IMR-90 (cell line): ENCODE measurements at regions not wholly inside any gene's neighbourhood (a gene's known extent, or its start where the extent isn't known, plus 50 kb on each side); places are given as distances from the start of the nearest gene placed in this dataset.

Source experiments
- ATAC-seq: fragments of 200-7000 bp; cut with Tn5 transposase; 2 replicates; pipeline ENCODE4 v1.9.1; 2020; ENCODE audit warnings: low read depth, mild to moderate bottlenecking, moderate library complexity
- BruUV-seq: library from RNA; stranded (reverse); fragments of 400-500 nt; replicated peaks from 2 replicates; lab custom pipeline; 2021; lab: Mats Ljungman, UMichigan
- CTCF ChIA-PET: fragments of 300-600 bp; formaldehyde crosslinking; extraction: SDS; loops from one replicate; lab custom pipeline; 2021; ENCODE audit warnings: antibody characterized with exemption; lab: Yijun Ruan, JAX
- POLR2A ChIA-PET: fragments of 300-600 bp; sonication (Branson Sonifier 250); formaldehyde crosslinking; loops from one replicate; lab custom pipeline; 2022; ENCODE audit warnings: antibody characterized with exemption; ENCODE audit not compliant: unreplicated experiment; lab: Charles Lee
- DNase-seq: peaks from one replicate; pipeline ENCODE4 v3.0.0; 2013
- H2AFZ ChIP-seq: replicated peaks from 2 replicates; pipeline ENCODE3; 2013; ENCODE audit warnings: low read length, mild to moderate bottlenecking; ENCODE audit not compliant: poor library complexity
- H2AK5ac ChIP-seq: 2 replicates; pipeline ENCODE4 v1.6.1; 2013; ENCODE audit warnings: low read depth, low read length, inconsistent platforms
- H2AK9ac ChIP-seq: replicated peaks from 2 replicates; pipeline ENCODE3; 2013; ENCODE audit warnings: mild to moderate bottlenecking, low read depth, low read length, moderate library complexity; ENCODE audit not compliant: poor library complexity
- H2BK120ac ChIP-seq: 2 replicates; pipeline ENCODE4 v1.6.1; 2013; ENCODE audit warnings: low read depth, low read length, inconsistent platforms
- H2BK15ac ChIP-seq: 3 replicates; pipeline ENCODE4 v1.6.1; 2013; ENCODE audit warnings: low read depth, low read length, inconsistent platforms
- H2BK20ac ChIP-seq: 2 replicates; pipeline ENCODE4 v1.6.1; 2013; ENCODE audit warnings: low read depth, mild to moderate bottlenecking, inconsistent platforms, low read length, moderate library complexity
- H2BK5ac ChIP-seq: 2 replicates; pipeline ENCODE4 v1.6.1; 2013; ENCODE audit warnings: mild to moderate bottlenecking, low read depth, low read length, inconsistent platforms; ENCODE audit not compliant: poor library complexity, severe bottlenecking
- H3K14ac ChIP-seq: replicated peaks from 2 replicates; pipeline ENCODE4 v1.6.1; 2013; ENCODE audit warnings: low read depth, low read length, inconsistent platforms
- H3K18ac ChIP-seq: 2 replicates; pipeline ENCODE4 v1.6.1; 2013; ENCODE audit warnings: low read depth, low read length, control low read depth
- H3K23ac ChIP-seq: 2 replicates; pipeline ENCODE4 v1.6.1; 2013; ENCODE audit warnings: low read depth, low read length, inconsistent platforms
- H3K27ac ChIP-seq: 2 replicates; pipeline ENCODE4 v1.5.1; 2013; ENCODE audit warnings: mild to moderate bottlenecking, control low read depth, low read length; ENCODE audit not compliant: insufficient read depth
- H3K27me3 ChIP-seq: 2 replicates; pipeline ENCODE4 v1.6.1; 2013; ENCODE audit warnings: low read length; ENCODE audit not compliant: control insufficient read depth, insufficient read depth
- H3K36me3 ChIP-seq: 2 replicates; pipeline ENCODE4 v1.6.1; 2013; ENCODE audit warnings: low read length, mixed read lengths; ENCODE audit not compliant: control insufficient read depth, insufficient read depth
- H3K4ac ChIP-seq: 2 replicates; pipeline ENCODE4 v1.6.1; 2013; ENCODE audit warnings: low read depth, low read length, inconsistent platforms
- H3K4me1 ChIP-seq: 2 replicates; pipeline ENCODE4 v1.6.1; 2013; ENCODE audit warnings: low read length, mixed read lengths; ENCODE audit not compliant: control insufficient read depth, insufficient read depth
- H3K4me2 ChIP-seq: 2 replicates; pipeline ENCODE4 v1.6.1; 2013; ENCODE audit warnings: low read depth, mild to moderate bottlenecking, control low read depth, low read length, moderate library complexity
- H3K4me3 ChIP-seq: 2 replicates; pipeline ENCODE4 v1.5.1; 2013; ENCODE audit warnings: low read depth, mild to moderate bottlenecking, control low read depth, low read length, moderate library complexity; ENCODE audit not compliant: insufficient read depth
- H3K56ac ChIP-seq: 2 replicates; pipeline ENCODE4 v1.6.1; 2013; ENCODE audit warnings: low read length, inconsistent platforms; ENCODE audit not compliant: insufficient read depth; ENCODE audit errors: extremely low read depth
- H3K79me1 ChIP-seq, 2 experiments: 2 replicates each; pipeline ENCODE4 v1.6.1; 2013; ENCODE audit warnings: low read length in 2 of 2, inconsistent platforms in 1 of 2, low read depth in 1 of 2
- H3K9ac ChIP-seq: 2 replicates; pipeline ENCODE4 v1.6.1; 2013; ENCODE audit warnings: low read depth, low read length, control low read depth
- H3K9me1 ChIP-seq: 2 replicates; pipeline ENCODE4 v1.6.1; 2013; ENCODE audit warnings: low read length, inconsistent platforms; ENCODE audit not compliant: insufficient read depth
- H3K9me3 ChIP-seq: 2 replicates; pipeline ENCODE4 v1.6.1; 2013; ENCODE audit warnings: low read length; ENCODE audit not compliant: control insufficient read depth, insufficient read depth
- H4K20me1 ChIP-seq: 2 replicates; pipeline ENCODE4 v1.6.1; 2013; ENCODE audit warnings: low read length, inconsistent platforms; ENCODE audit not compliant: insufficient read depth
- H4K5ac ChIP-seq: 2 replicates; pipeline ENCODE4 v1.6.1; 2013; ENCODE audit warnings: mild to moderate bottlenecking, low read depth, low read length, control low read depth
- H4K8ac ChIP-seq, 2 experiments: 2 replicates each; pipeline ENCODE4 v1.6.1; 2013; ENCODE audit warnings: low read depth in 2 of 2, low read length in 2 of 2, control low read depth in 1 of 2, inconsistent platforms in 1 of 2
- H4K91ac ChIP-seq: 2 replicates; pipeline ENCODE4 v1.6.1; 2013; ENCODE audit warnings: low read depth, low read length, inconsistent platforms; ENCODE audit not compliant: insufficient read depth
- CEBPB ChIP-seq: IDR thresholded peaks from 2 replicates; pipeline ENCODE4 v1.6.1; 2012; ENCODE audit warnings: low read depth, low read length, improper control_type of control experiment
- ELK1 ChIP-seq: fragments of 150-350 bp; IDR thresholded peaks from 2 replicates; pipeline ENCODE4 v1.6.1; 2016; ENCODE audit warnings: low read depth, mild to moderate bottlenecking, low read length, moderate library complexity, borderline replicate concordance
- RCOR1 ChIP-seq: IDR thresholded peaks from 2 replicates; pipeline ENCODE4 v1.6.1; 2012; ENCODE audit warnings: mild to moderate bottlenecking, low read length, improper control_type of control experiment; ENCODE audit not compliant: insufficient replicate concordance
- SMC3 ChIP-seq: fragments of 150-350 bp; IDR thresholded peaks from 2 replicates; pipeline ENCODE4 v1.6.1; 2016; ENCODE audit warnings: low read depth, mild to moderate bottlenecking, antibody characterized with exemption, low read length, moderate library complexity
- WGBS, 2 experiments: methylation state at CpG; one replicate each; pipeline versions ENCODE4 v1.1.5 to v1.1.7; 2013; ENCODE audit warnings: missing lambda C conversion rate in 2 of 2; ENCODE audit not compliant: insufficient read length in 1 of 2; ENCODE audit errors: extremely low coverage in 2 of 2; 5-methylcytosine and 5-hydroxymethylcytosine counted together
- dilution Hi-C: fragments of 300-500 bp; cut with HindIII; formaldehyde crosslinking; loops from one replicate; pipeline ENCODE4 v1.14.3; 2018; ENCODE audit warnings: low sequenced_read_pairs; ENCODE audit not compliant: unreplicated experiment
- in situ Hi-C: fragments of 300-500 bp; cut with MboI; formaldehyde crosslinking; loops from 3 replicates; pipeline ENCODE4 v1.14.3; 2019; ENCODE audit warnings: low sequenced_read_pairs, inconsistent platforms, mixed read lengths
- intact Hi-C: fragments of 100-400 bp; cut with micrococcal nuclease; formaldehyde crosslinking; loops from 2 replicates; pipeline ENCODE4 v1.10.0; 2022
- TF ChIP-seq, protein P1 (sequence below): fragments of 150-350 bp; IDR thresholded peaks from 2 replicates; pipeline ENCODE4 v1.6.1; 2017; ENCODE audit warnings: mild to moderate bottlenecking, antibody characterized with exemption, low read length, low read depth

DNA sequence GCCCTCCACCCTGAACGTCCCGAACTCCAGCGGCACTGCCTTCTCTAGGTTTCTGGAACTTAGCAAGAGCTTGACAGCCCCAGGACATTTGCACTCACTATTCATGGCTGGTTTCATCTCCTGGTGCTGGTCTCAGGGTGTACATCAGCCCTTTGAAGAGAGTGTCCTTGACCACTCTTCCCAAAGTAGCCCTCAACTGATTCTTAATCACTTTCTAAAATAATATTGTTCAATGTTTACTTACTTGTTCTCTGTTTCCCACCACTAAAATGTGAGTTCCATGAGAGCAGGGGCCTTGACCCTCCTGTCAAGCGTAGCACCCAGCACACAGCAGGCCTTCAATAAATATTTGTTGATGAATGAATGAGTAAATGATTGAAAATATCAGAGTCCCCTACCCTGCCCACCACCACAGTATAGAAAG lies 262.5 kb downstream of the RHOU start:
- in situ Hi-C loops = no loop called here
- Histone ChIP-seq H3K56ac (no peak overlapping the region), H2AK5ac (no peak overlapping the region), H3K9ac (no peak overlapping the region), H3K27ac (no peak overlapping the region), H2AFZ (no peak overlapping the region), H3K36me3 (no peaks in the 10 kb centered on the region), H3K4me2 (no peak overlapping the region), H3K14ac (no peak overlapping the region), H3K4ac (no peak overlapping the region), H3K9me1 (no peaks in the 10 kb centered on the region), H4K91ac (no peak overlapping the region), H4K8ac (no peak overlapping the region), H3K4me3 (no peak overlapping the region), H2BK15ac (no peak overlapping the region), H4K20me1 (no peaks in the 10 kb centered on the region), H3K18ac (no peak overlapping the region), H3K4me1 (peaks cover 1% of the 10 kb centered on the region; the same call in 1 of the 2 replicates), H3K23ac (no peak overlapping the region), H2BK20ac (no peak overlapping the region), H3K79me1 (no peaks in the 10 kb centered on the region), H2BK120ac (no peak overlapping the region), H3K9me3 (no peaks in the 10 kb centered on the region), H2BK5ac (no peak overlapping the region), H4K5ac (no peak overlapping the region), H2AK9ac (no peak overlapping the region), H3K27me3 (no peaks in the 10 kb centered on the region; the same call in 1 of the 2 replicates)
- 94% methylated on average over 3 of the region's 4 CpGs; no CpG with 5 or more reads in 1 of the 2 experiments for WGBS, 2 experiments
- ChIA-PET CTCF (no interaction called here), POLR2A (no interaction called here)
- DNase-seq = no peak
- no TSS peak for BruUV-seq
- intact Hi-C loops = no loop called here
- ATAC-seq = no peak
- dilution Hi-C loops = no loop called here
- TF ChIP-seq RCOR1 (no peak), SMC3 (no peak), ELK1 (no peak), CEBPB (no peak)
- TF ChIP-seq, protein P1, sequence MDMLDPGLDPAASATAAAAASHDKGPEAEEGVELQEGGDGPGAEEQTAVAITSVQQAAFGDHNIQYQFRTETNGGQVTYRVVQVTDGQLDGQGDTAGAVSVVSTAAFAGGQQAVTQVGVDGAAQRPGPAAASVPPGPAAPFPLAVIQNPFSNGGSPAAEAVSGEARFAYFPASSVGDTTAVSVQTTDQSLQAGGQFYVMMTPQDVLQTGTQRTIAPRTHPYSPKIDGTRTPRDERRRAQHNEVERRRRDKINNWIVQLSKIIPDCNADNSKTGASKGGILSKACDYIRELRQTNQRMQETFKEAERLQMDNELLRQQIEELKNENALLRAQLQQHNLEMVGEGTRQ = no peak
